ENCODE measurements at regions not wholly inside any gene's neighbourhood (a gene's known extent, or its start where the extent isn't known, plus 50 kb on each side); places are given as distances from the start of the nearest gene placed in this dataset.

DNA sequence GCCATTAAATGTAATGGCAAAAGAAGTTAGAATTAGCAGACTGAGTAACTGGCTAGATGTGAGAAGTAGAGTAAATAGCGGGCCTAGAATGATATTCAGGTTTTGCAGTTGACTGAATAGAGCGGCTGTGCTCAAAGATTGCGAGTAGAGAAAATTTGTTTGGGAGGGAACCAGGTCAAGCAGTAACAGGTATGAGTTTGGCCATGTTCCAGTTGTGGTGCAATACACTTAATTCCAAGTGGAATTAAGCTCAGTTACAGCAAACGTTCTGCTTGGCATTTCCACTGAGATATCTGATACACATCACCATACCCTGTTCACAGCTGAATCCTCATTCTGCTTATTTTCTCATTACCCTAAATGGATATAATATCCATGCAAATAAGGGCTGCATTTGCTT is 1382.9 kb downstream of the MRPL39 start:
- no peak for TF ChIP-seq POLR2AphosphoS5 (IDR thresholded peaks at IDR 0.05; ENCODE audit: low read depth)
- TF ChIP-seq REST (IDR thresholded peaks at IDR 0.05; ENCODE audit: unreplicated experiment), result no peak
- TF ChIP-seq, protein P1, sequence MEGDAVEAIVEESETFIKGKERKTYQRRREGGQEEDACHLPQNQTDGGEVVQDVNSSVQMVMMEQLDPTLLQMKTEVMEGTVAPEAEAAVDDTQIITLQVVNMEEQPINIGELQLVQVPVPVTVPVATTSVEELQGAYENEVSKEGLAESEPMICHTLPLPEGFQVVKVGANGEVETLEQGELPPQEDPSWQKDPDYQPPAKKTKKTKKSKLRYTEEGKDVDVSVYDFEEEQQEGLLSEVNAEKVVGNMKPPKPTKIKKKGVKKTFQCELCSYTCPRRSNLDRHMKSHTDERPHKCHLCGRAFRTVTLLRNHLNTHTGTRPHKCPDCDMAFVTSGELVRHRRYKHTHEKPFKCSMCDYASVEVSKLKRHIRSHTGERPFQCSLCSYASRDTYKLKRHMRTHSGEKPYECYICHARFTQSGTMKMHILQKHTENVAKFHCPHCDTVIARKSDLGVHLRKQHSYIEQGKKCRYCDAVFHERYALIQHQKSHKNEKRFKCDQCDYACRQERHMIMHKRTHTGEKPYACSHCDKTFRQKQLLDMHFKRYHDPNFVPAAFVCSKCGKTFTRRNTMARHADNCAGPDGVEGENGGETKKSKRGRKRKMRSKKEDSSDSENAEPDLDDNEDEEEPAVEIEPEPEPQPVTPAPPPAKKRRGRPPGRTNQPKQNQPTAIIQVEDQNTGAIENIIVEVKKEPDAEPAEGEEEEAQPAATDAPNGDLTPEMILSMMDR (conservative IDR thresholded peaks at IDR 0.05; ENCODE audit: low read depth in 2 of 2), result no peak
- TF ChIP-seq EZH2phosphoT487 (IDR thresholded peaks at IDR 0.05; ENCODE audit: unreplicated experiment), result no peak
- TF ChIP-seq EZH2 (IDR thresholded peaks at IDR 0.05; ENCODE audit: low read depth, unreplicated experiment), result no peak
- no peak for TF ChIP-seq CREB1 (CRISPR knock-in tag; IDR thresholded peaks at IDR 0.05; ENCODE audit: low read depth)
- no peak for TF ChIP-seq ZNF331 (CRISPR knock-in tag; IDR thresholded peaks at IDR 0.05; ENCODE audit: low read depth)
- TF ChIP-seq ETS1 (IDR thresholded peaks at IDR 0.05), result no peak

Data from GM23338 (cell line).